MCF 10A (cell line): ENCODE measurements at regions not wholly inside any gene's neighbourhood (a gene's known extent, or its start where the extent isn't known, plus 50 kb on each side); places are given as distances from the start of the nearest gene placed in this dataset.
A peak's percentile ranks its signal among the peaks of the same experiment; 100 is the strongest.

Experiments
- BruUV-seq: library from RNA; stranded (reverse); fragments of 400-500 nt; replicated peaks from 2 replicates; lab custom pipeline; 2021; lab: Mats Ljungman, UMichigan
- CTCF ChIA-PET: fragments of 300-600 bp; sonication (Branson Sonifier 250); formaldehyde crosslinking; extraction: SDS; loops from one replicate; lab custom pipeline; 2021; ENCODE audit warnings: antibody characterized with exemption, inconsistent platforms; lab: Yijun Ruan, JAX
- POLR2A ChIA-PET: fragments of 300-600, 350-650 bp; sonication (Branson Sonifier 250); formaldehyde crosslinking; extraction: SDS; loops from one replicate; lab custom pipeline; 2020; ENCODE audit warnings: antibody characterized with exemption, inconsistent platforms; lab: Yijun Ruan, JAX
- DNase-seq: peaks from one replicate; pipeline ENCODE4 v3.0.0-alpha.2; 2018; ENCODE audit not compliant: unreplicated experiment
- H3K27ac Mint-ChIP-seq: one replicate; pipeline ENCODE4 v1.8.0; 2022; ENCODE audit warnings: mild to moderate bottlenecking, low read depth, mixed read lengths; ENCODE audit not compliant: unreplicated experiment
- H3K27me3 Mint-ChIP-seq: one replicate; pipeline ENCODE4 v1.8.0; 2022; ENCODE audit warnings: mixed read lengths; ENCODE audit not compliant: insufficient read depth, unreplicated experiment
- H3K36me3 Mint-ChIP-seq: one replicate; pipeline ENCODE4 v1.8.0; 2022; ENCODE audit warnings: mild to moderate bottlenecking, moderate library complexity, mixed read lengths; ENCODE audit not compliant: insufficient read depth, unreplicated experiment
- H3K4me1 Mint-ChIP-seq: one replicate; pipeline ENCODE4 v1.8.0; 2022; ENCODE audit warnings: mixed read lengths; ENCODE audit not compliant: insufficient read depth, unreplicated experiment
- H3K4me3 Mint-ChIP-seq: one replicate; pipeline ENCODE4 v1.8.0; 2022; ENCODE audit warnings: mild to moderate bottlenecking, moderate library complexity, mixed read lengths; ENCODE audit not compliant: unreplicated experiment
- H3K9me3 Mint-ChIP-seq: one replicate; pipeline ENCODE4 v1.8.0; 2022; ENCODE audit warnings: mixed read lengths; ENCODE audit not compliant: unreplicated experiment
- intact Hi-C: fragments of 100-400 bp; cut with micrococcal nuclease; formaldehyde crosslinking; loops from 2 replicates; pipeline ENCODE4 v1.14.1; 2022
- TF ChIP-seq, protein P1 (sequence below): fragments of 200-600 bp; IDR thresholded peaks from one replicate; pipeline ENCODE4 v1.8.0; 2022; ENCODE audit warnings: antibody characterized with exemption, mild to moderate bottlenecking; ENCODE audit not compliant: unreplicated experiment

DNA sequence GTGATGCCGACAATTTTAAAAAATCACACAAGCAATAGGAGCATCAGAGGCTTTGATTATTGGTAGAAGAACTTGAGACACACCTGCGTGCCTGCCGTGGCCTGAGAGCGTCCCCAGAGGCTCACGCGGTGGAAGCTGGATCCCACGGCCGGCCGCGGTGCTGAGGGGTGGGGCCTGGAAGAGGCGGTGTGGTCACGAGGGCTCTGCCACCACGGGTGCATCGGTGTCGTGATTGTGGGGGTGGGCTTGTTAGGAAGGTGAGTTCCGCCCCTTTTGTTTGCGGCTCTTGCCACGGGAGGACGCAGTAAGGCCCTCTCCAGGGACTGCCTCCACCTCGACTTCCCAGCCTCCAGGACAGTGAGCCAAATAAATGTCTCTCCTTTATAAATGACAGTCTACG, 77.2 kb upstream of the ADRA2C start:
- no peak overlapping the region for H3K4me3 Mint-ChIP-seq
- ChIA-PET CTCF (no interaction called here), POLR2A (no interaction called here)
- H3K27ac Mint-ChIP-seq, result no peak overlapping the region
- no peak for DNase-seq
- BruUV-seq, result no TSS peak
- intact Hi-C loops, result no loop called here
- H3K27me3 Mint-ChIP-seq, result peaks cover 62% of the 10 kb centered on the region
- H3K4me1 Mint-ChIP-seq, result no peaks in the 10 kb centered on the region
- H3K36me3 Mint-ChIP-seq, result no peaks in the 10 kb centered on the region
- no peaks in the 10 kb centered on the region for H3K9me3 Mint-ChIP-seq
- TF ChIP-seq, protein P1, sequence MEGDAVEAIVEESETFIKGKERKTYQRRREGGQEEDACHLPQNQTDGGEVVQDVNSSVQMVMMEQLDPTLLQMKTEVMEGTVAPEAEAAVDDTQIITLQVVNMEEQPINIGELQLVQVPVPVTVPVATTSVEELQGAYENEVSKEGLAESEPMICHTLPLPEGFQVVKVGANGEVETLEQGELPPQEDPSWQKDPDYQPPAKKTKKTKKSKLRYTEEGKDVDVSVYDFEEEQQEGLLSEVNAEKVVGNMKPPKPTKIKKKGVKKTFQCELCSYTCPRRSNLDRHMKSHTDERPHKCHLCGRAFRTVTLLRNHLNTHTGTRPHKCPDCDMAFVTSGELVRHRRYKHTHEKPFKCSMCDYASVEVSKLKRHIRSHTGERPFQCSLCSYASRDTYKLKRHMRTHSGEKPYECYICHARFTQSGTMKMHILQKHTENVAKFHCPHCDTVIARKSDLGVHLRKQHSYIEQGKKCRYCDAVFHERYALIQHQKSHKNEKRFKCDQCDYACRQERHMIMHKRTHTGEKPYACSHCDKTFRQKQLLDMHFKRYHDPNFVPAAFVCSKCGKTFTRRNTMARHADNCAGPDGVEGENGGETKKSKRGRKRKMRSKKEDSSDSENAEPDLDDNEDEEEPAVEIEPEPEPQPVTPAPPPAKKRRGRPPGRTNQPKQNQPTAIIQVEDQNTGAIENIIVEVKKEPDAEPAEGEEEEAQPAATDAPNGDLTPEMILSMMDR, result no peak

- BruUV-seq, result no TSS peak
- Mint-ChIP-seq H3K27me3 (peaks cover 62% of the 10 kb centered on the region), H3K9me3 (no peaks in the 10 kb centered on the region), H3K4me3 (no peak overlapping the region), H3K4me1 (no peaks in the 10 kb centered on the region), H3K36me3 (no peaks in the 10 kb centered on the region), H3K27ac (no peak overlapping the region)
- intact Hi-C loops, result no loop called here
- DNase-seq, result peak; percentile 43
- ChIA-PET POLR2A (no interaction called here), CTCF (no interaction called here)
- TF ChIP-seq, protein P1, result no peak
Measured at GRCh38 chr4:3688018-3688998, 77.9 kb upstream of the ADRA2C start.

DNA sequence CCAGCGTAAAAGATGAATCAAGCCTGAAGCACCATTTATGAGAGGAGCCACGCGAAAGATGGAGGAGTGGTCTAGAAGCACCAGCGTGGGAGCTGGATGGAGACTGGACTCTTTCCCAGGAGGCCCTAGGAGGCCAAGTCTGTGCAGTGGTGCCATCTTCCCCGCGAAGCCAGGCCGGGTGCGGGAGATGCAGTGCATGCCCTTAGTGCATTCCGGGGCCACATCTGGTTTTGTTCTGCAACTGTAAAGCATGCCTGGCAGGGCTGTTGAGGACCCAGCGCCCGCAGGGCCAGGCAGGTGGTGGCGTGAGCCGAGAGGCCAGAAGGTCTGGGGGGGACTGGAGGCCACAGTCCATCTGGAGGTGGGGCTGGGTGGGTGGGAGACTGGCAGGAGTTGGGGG, 78.6 kb upstream of the ADRA2C start:
- Mint-ChIP-seq H3K4me3 (no peak overlapping the region), H3K27ac (no peak overlapping the region), H3K36me3 (no peaks in the 10 kb centered on the region), H3K9me3 (no peaks in the 10 kb centered on the region), H3K27me3 (peaks cover 62% of the 10 kb centered on the region), H3K4me1 (no peaks in the 10 kb centered on the region)
- TF ChIP-seq, protein P1, result no peak
- intact Hi-C loops, result no loop called here
- DNase-seq, result no peak
- no TSS peak for BruUV-seq
- POLR2A ChIA-PET, result no interaction called here
- CTCF ChIA-PET, result no interaction called here

DNA sequence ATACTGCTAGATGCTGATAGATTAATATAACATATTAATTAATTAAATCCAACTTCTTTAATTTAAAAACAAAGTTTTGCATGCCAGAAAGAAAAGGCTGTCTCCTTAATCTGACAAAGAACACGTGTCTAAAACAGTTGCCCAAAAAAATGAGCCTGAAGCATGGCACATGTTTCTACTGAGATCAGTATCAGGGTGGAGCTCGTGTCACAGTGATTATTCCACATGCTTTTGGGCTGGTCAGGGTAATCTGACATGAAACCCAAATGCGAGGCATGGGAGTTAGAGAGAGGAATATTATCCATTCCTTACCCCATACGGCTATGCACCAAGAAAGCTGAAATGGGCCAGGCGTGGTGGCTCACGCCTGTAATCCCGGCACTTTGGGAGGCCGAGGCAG, 79.4 kb upstream of the ADRA2C start:
- no peak for DNase-seq
- intact Hi-C loops, result no loop called here
- CTCF ChIA-PET, result no interaction called here
- Mint-ChIP-seq H3K27me3 (peaks cover 61% of the 10 kb centered on the region), H3K9me3 (no peaks in the 10 kb centered on the region), H3K4me3 (no peak overlapping the region), H3K36me3 (no peaks in the 10 kb centered on the region), H3K27ac (no peak overlapping the region), H3K4me1 (no peaks in the 10 kb centered on the region)
- BruUV-seq, result no TSS peak
- POLR2A ChIA-PET, result no interaction called here
- TF ChIP-seq, protein P1, result no peak
